ENCODE measurements at regions not wholly inside any gene's neighbourhood (a gene's known extent, or its start where the extent isn't known, plus 50 kb on each side); places are given as distances from the start of the nearest gene placed in this dataset.
A peak's percentile ranks its signal among the peaks of the same experiment; 100 is the strongest.
"Not testable (repeated sequence)": the region's sequence is repeated elsewhere in the genome, so short reads cannot be mapped to it uniquely, and the experiment has no call there.

DNA sequence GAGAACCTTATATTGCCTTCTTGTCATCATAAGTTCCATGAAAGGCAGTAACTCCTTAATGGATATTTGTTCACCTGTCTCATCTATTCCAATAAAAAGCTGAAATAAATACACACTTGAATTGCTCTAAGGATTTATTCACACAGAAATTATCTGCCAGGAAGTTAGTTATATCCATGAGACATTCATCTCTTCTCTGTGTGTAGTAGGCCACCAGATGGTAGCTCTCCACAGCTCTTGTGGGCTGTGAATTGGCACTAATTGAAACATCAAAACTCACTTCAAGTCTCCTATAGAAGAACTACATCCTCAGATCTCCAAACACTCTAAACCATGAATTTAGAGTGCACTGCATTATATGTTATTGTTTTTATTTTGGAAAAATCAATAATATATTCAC is 189.6 kb downstream of the DSC3 start:
- DNase-seq (no peak), ATAC-seq (ENCODE audit: poor library complexity) (no peak)
- intact Hi-C loops (cut with DNase I), result no loop called here

DNA sequence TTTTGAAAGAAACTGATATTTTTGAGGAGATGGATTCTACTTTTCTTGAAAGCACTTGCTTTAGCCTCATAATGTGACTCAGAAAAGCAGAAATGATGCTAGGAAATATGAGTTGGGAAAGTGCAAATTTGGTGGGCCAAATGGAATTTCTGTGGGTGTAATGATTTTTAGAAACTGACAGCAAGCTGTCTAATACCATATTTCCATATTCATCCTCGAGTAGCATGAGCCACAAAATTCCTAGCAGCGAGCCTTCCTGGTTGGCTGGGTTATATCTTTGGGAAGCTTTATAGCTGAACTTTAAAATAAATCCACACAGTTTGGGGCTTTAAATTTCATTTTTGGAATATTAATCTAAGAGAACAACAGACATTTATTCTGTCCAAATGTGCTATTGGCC is 190.0 kb downstream of the DSC3 start:
- DNase-seq (no peak), ATAC-seq (ENCODE audit: poor library complexity) (no peak)
- intact Hi-C loops (cut with DNase I), result no loop called here

DNA sequence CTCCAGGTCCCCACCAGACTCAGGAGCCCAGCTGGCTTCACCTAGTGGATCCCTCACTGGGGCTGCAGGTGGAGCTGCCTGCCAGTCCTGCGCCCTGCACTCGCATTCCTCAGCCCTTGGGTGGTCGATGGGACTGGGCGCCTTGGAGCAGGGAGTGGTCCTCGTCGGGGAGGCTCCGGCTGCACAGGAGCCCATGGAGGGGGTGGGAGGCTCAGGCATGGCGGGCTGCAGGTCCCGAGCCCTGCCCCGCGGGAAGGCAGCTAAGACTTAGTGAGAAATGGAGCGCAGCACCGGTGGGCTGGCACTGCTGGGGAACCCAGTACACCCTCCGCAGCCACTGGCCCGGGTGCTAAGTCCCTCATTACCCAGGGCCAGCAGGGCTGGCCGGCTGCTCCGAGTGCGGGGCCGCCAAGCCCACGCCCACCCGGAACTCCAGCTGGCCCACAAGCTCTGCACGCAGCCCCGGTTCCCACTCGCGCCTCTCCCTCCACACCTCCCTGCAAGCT is 203.4 kb downstream of the DSC3 start:
- intact Hi-C loops (cut with DNase I); ATAC-seq (ENCODE audit: poor library complexity): not testable (repeated sequence)
- DNase-seq, result peak; percentile 13

DNA sequence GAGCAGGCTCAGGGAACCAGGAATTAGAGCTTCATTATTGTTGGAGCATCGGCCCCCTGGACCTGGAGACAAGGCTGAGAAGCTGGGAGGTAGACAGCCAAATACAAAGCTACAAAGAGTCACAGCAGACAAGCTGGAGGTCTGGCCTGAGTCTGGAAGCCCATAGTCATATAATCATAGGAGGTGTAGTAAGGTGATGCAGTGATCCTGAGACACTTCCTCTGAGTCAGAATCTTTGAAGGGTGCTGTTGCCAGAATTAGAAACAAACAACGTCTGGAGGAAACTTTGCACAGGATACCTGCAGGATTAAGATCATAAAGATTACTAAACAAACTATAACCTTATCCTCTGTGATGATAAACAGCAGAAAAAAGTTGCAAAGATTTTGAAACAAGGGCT is 213.8 kb downstream of the DSC3 start:
- intact Hi-C loops (cut with DNase I), result no loop called here
- ATAC-seq (ENCODE audit: poor library complexity) (no peak), DNase-seq (no peak)

DNA sequence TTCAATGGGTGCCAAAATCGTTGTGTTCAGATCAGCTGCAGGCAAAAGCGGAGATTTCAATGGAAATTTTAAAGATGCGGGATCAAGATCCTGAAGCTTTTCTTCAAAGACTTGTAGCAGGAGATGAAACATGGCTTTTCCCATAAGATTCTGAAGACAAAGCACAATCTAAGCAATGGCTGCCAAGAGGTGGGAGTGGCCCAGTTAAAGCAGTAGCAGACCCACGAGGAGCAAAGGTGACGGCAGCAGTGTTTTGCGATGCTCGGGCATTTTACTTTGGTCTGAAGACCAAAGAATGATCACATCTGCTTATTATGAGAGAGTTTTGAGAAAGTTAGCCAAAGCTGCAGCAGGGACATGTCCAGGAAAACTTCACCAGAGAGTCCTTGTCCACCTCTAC is 222.9 kb downstream of the DSC3 start:
- DNase-seq (no peak), ATAC-seq (ENCODE audit: poor library complexity) (no peak)
- intact Hi-C loops (cut with DNase I), result no loop called here

DNA sequence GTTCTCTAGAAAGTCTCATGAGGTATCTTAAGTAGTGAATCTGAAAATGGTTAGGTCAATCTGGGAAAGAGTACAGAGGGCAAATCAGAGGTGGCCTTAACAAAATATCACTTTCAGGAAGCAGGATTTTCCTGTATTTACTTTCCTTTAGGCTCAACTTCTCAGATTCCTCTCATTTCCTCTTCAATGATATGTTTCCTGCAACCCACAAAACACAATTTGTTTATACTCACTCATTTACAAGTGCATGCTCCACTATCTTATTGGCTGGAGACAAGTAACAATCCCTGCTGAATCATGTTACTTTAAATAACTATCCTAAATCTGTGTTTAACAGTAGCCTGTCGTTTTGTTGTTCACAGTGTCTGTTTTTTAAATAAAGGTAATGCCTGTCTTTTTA is 228.1 kb downstream of the DSC3 start:
- DNase-seq (no peak), ATAC-seq (ENCODE audit: poor library complexity) (no peak)
- intact Hi-C loops (cut with DNase I), result no loop called here

DNA sequence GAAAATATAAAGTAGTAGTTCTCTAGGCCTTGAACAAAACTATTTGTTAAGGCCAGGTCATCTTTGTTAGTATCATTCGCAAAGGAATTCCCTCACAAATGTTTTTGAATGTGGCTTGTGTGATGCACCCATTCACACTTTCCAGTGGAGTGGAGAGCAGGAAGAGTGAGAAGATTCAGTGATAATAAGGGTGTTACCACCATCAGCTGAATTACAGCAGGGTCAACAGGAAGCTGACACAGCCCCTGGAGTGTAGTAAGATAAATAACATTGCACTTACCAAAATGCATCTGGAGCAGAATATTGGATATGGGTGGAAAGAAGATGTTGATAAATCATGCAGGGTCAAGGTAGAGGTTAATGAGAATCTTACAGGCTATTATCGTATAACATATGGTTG is 231.0 kb downstream of the DSC3 start:
- intact Hi-C loops (cut with DNase I), result no loop called here
- ATAC-seq (ENCODE audit: poor library complexity), result no peak
- DNase-seq, result no peak

DNA sequence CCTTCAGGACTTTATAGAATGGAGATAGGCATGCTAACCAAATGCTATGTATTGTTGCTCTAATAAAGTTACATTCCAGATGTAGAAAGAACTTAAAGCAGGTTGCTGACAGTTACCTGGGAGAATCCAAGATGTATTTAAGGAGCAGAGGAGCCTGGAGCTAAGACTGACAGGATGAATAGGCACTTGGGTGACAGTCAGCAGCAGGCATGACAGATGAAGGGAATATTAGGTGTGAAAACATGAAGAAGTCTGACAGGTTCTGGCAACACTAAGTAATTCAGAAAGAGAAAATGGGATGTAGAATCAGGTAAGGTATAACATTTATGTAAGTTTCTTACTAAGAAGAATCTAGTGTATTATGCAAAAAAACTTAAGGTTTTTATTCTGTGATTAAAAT is 232.0 kb downstream of the DSC3 start:
- intact Hi-C loops (cut with DNase I), result no loop called here
- ATAC-seq (ENCODE audit: poor library complexity), result no peak

DNA sequence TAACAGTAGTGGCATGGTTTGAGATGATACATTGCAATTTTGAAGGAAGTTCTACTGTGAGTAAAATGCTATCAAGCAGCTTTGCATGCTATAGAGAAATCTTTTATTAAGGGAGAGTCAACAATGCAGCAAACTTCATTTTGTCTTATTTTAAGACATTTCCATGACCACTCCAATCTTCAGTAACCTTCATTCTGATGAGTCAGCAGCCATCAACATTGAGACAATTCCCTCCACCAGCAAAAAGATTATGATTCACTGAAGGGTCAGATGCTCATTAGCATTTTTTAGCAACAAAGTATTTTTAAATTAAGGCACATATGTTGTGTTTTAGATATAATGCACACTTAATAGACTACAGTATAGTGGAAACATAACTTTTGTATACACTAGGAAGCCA is 235.7 kb downstream of the DSC3 start:
- ATAC-seq (ENCODE audit: poor library complexity), result no peak
- no peak for DNase-seq
- intact Hi-C loops (cut with DNase I), result no loop called here

More for the DNA sequence above, 232.0 kb downstream of the DSC3 start:
- DNase-seq, result no peak

DNA sequence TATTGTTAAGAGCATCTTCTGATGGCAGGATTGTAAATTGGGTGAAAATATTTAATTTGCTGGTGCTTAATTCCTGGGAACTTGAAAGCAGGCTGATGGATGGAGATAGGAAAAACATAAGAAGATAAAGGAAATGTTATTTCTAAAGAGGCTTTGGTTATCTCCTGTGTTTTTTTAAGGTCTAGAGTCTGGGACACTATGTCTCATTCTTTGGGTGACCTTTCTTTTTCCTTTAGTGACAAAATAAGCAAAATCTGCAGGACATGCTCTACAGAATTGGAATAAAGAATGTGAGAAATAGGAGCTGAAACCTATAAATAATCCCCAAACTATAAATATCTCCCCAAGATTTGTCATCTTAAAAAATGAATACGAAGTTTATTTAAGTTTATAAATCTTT is 241.7 kb downstream of the DSC3 start:
- DNase-seq (no peak), ATAC-seq (ENCODE audit: poor library complexity) (no peak)
- intact Hi-C loops (cut with DNase I), result no loop called here

DNA sequence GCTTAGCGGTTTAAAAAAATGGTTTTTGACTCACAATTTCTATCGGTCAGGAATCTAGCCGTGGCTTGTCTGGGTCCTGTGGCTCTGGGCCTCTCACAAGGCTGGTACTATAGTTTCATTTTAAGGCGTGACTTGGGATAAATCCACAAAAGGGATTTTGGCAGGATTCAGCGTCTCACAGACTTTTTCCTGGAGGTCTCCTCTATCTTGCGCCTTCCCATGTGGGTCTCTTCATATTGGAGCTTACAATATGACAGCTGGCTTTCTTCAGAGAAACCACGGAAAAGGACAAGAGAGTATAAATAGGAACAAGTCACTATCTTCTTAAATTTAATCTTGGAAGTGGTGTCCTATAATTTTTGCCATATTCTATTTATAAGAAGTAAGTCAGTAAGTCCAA is 250.5 kb downstream of the DSC3 start:
- no peak for ATAC-seq (ENCODE audit: poor library complexity)
- no peak for DNase-seq
- intact Hi-C loops (cut with DNase I), result no loop called here

DNA sequence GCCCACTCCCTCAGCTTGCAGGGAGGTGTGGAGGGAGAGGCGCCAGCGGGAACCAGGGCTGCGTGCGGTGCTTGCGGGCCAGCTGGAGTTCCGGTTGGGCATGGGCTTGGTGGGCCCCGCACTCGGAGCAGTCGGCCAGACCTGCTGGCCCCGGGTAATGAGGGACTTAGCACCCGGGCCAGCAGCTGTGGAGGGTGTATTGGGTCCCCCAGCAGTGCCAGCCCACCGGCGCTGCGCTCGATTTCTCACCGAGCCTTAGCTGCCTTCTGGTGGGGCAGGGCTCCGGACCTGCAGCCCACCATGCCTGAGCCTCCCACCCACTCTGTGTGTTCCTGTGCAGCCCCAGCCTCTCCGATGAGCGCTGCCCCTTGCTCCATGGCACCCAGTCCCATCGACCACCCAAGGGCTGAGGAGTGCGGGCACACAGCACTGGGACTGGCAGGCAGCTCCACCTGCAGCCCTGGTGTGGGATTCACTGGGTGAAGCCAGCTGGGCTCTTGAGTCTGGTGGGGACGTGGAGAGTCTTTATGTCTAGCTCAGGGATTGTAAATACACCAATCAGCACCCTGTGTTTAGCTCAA is 254.0 kb downstream of the DSC3 start:
- DNase-seq, result peak; percentile 22
- ATAC-seq (ENCODE audit: poor library complexity); intact Hi-C loops (cut with DNase I): not testable (repeated sequence)

DNA sequence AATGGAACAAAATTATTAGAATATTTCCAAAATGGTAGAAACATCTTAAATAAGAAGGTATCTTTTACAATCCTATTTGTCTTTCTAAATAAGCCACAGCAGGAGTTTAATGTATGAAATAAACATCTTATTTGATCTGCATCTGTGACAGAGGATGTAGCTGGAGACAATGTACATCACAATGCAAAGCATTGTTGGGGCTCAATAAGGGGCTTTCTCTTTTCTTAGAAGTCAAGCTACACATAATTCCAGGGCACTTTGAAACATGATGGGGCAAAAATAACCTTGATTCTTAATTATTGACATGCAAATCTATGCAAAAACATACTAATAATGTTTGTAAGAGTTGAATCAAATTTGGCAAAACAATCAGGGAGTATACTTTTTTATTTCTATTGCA is 255.1 kb downstream of the DSC3 start:
- intact Hi-C loops (cut with DNase I), result no loop called here
- ATAC-seq (ENCODE audit: poor library complexity) (no peak), DNase-seq (no peak)

DNA sequence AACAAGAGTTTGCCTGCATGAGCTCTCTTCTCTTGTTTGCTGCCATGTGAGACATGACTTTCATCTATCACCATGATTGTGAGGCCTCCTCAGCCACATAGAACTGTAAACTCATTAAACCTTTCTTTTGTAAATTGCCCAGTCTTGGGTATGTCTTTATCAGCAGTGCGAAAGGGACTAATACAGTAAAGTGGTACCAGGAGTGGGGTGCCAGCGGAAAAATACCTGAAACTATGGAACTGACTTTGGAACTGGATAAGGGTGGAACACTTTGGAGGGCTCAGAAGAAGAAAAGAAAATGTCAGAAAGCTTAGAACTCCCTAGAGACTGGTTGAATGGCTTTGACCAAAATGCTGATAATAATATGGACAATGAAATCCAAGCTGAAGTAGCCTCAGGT is 260.9 kb downstream of the DSC3 start:
- DNase-seq (no peak), ATAC-seq (ENCODE audit: poor library complexity) (no peak)
- intact Hi-C loops (cut with DNase I), result no loop called here

DNA sequence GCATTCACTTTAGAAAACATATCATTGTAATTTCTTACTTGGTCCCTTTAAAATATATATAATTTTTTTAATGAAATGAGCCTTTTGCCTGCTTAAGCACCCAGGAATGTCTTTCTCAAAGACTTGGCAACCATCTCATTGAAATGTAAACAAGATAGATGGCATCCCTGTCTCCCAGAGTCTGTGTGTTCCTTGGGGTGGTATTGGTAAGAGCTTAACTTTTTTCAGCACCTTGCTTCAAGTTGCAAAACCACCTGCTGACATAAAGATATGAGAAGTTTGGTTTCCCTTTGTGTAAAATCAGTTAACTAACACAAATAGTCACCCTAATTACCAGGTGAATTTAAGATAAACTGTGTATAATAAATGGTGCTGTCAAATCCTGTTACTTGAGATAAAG is 266.9 kb downstream of the DSC3 start:
- intact Hi-C loops (cut with DNase I), result no loop called here
- ATAC-seq (ENCODE audit: poor library complexity) (no peak), DNase-seq (no peak)

DNA sequence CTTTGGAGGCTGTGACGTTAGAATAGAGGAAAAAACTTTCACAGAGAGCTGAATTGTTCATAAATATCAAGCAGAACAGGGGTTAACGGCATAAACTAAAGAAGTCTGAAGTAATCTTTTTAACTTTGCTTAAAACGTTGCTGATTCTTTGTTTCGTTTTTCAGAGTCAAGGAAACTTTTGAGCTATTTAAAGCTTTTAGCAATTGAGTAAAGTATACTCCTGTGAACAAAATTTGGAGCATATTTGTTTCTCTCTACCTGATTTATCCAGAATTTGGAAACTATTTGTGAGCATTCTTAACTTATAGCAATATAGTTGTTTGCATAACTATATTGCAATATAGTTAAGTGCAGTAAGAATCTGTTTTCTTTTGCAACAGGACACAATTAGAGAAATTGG is 270.4 kb downstream of the DSC3 start:
- ATAC-seq (ENCODE audit: poor library complexity); DNase-seq; intact Hi-C loops (cut with DNase I): not testable (repeated sequence)

DNA sequence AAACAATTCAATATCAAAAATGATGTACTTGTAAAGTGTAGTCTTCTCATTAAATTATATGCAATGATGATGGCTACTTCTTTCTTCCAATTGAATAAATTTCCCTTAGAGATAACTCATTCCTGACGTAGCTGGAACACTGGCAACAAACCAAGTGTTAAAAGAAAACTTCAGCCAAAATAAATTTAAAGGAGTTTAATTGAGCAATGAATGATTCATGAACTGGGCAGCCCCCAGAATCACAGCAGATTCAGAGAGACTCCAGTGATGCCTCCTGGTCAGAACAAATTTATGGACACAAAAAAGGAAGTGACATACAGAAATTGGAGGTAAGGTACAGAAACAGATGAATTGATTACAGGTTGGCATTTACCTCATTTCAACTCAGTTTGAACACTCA is 276.5 kb downstream of the DSC3 start:
- DNase-seq, result no peak
- intact Hi-C loops (cut with DNase I), result no loop called here
- ATAC-seq (ENCODE audit: poor library complexity), result no peak

DNA sequence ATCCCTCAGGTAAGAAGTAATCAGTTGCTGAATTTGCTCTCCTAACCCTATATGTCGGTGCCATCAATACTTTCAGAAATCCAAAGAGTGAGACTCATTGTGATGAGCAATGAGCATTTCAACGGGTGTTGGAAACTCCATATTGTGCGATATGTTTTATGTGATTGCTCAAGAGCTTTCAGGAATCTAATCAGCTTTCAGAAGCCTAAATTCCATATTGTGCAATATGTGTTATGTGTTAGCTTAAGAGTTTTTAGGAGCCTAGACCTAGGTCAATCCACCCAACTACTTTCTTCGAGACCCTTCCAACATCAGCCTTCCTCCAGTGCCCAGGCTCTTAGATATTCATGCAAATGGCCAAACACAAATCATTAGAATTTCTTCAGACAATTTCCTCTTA is 277.3 kb downstream of the DSC3 start:
- DNase-seq (no peak), ATAC-seq (ENCODE audit: poor library complexity) (no peak)
- intact Hi-C loops (cut with DNase I), result no loop called here

DNA sequence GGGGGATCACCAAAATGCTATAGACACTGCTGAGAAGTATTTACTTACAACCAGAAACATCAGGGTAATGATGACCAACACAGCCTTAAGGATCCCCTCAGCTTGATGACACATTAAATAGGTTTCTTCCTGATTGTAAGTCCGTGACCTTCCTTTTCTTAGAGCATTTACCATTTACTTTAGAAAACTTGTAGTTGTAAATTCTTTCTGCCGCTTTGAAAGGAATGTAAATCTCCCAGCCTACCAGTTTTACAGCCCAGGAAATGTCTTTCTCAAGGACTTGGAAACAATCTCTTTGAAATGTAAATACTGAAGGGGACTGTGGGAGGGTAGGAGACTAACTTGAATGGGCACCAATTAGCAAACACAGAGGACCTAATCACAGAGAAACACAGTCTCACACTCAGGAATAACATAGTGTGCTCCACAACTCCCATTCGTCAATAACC is 278.6 kb downstream of the DSC3 start:
- intact Hi-C loops (cut with DNase I), result no loop called here

DNA sequence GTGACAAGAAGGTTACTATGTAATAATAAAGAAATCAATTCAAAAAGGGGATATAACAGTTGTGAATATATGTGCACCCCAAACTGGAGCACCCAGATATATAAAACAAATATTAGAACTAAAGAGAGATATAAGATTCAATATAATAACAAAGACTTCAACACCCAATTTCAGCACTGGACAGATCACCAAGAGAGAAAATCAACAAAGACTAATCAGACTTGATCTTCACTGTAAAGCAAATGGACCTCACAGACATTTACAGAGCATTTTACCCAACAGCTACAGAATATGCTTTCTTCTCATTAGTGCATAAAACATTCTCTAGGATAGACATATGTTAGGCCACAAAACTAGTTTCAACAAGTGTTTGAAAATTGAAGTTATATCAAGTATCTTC is 287.7 kb downstream of the DSC3 start:
- no peak for DNase-seq
- intact Hi-C loops (cut with DNase I), result no loop called here
- no peak for ATAC-seq (ENCODE audit: poor library complexity)

More for the DNA sequence above, 278.6 kb downstream of the DSC3 start:
- ATAC-seq (ENCODE audit: poor library complexity) (no peak), DNase-seq (no peak)

DNA sequence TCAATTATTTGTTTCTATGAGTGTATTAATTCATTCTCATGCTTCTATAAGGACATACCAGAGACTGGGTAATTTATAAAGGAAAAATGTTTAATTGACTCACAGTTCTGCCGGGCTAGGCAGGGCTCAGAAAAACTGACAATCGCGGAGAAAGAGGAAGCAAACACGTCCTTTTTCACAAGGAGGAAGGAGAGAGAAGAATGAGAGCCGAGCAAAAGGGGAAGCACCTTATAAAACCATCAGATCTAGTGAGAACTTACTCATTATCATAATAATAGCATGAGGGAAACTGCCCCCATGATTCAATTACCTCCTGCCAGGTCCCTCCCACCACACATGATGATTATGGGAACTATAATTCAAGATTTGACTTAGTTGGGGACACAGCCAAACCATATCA is 294.0 kb downstream of the DSC3 start:
- intact Hi-C loops (cut with DNase I), result no loop called here
- DNase-seq (no peak), ATAC-seq (ENCODE audit: poor library complexity) (no peak)

Measured in Right ventricle myocardium superior (tissue), 1 donor.